ENCODE measurements at regions not wholly inside any gene's neighbourhood (a gene's known extent, or its start where the extent isn't known, plus 50 kb on each side); places are given as distances from the start of the nearest gene placed in this dataset.
"Not testable (repeated sequence)": the region's sequence is repeated elsewhere in the genome, so short reads cannot be mapped to it uniquely, and the experiment has no call there.

DNA sequence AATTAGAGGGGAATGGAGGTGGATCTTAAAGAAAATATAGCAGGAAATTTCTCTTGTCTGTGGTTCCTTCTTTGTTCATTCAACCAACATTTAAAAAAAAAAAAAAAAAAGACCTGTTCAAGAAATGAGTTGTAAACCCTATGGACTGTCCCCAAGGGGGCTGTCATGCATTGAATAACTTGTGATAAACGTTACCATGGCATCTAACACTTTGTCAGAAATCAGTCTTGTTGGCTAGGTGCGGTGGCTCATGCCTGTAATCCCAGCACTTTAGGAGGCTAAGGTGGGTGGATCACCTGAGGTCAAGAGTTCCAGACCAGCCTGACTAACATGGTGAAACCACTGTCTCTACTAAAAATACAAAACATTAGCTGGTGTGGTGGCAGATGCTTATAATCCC lies 381.7 kb downstream of the BCKDHB start:
- Histone ChIP-seq H3K27ac (ENCODE audit: low read depth in 1 of 2, low read length in 2 of 2) (no peak overlapping the region), H3K27me3 (ENCODE audit: control insufficient read depth in 4 of 4, insufficient read depth in 4 of 4, low read length in 3 of 4) (no peaks in the 10 kb centered on the region), H3K4me3 (ENCODE audit: low read depth in 1 of 3, low read length in 3 of 3) (no peak overlapping the region), H3K4me1 (ENCODE audit: control insufficient read depth in 4 of 4, insufficient read depth in 4 of 4, low read length in 3 of 4) (no peaks in the 10 kb centered on the region), H3K36me3 (ENCODE audit: control insufficient read depth in 4 of 4, insufficient read depth in 3 of 4, low read depth in 1 of 4, low read length in 3 of 4) (no peaks in the 10 kb centered on the region), H3K9me3 (ENCODE audit: control insufficient read depth in 4 of 4, low read length in 3 of 4) (no peaks in the 10 kb centered on the region), H3K9ac (ENCODE audit: low read depth in 1 of 2, low read length in 2 of 2) (no peak overlapping the region)
- 69% methylated on average over 2 of the region's 2 CpGs for WGBS
- TF ChIP-seq FOXA2 (IDR thresholded peaks at IDR 0.05): no peak
- TF ChIP-seq FOXA1 (IDR thresholded peaks at IDR 0.05): no peak
- no peak for TF ChIP-seq CTCF (IDR thresholded peaks at IDR 0.05; ENCODE audit: low read depth, low read length, missing input control)
- no peak for TF ChIP-seq MAX (IDR thresholded peaks at IDR 0.05)
- TF ChIP-seq YY1 (IDR thresholded peaks at IDR 0.05): no peak
- no peak for TF ChIP-seq RAD21 (IDR thresholded peaks at IDR 0.05)
- TF ChIP-seq, protein P1, sequence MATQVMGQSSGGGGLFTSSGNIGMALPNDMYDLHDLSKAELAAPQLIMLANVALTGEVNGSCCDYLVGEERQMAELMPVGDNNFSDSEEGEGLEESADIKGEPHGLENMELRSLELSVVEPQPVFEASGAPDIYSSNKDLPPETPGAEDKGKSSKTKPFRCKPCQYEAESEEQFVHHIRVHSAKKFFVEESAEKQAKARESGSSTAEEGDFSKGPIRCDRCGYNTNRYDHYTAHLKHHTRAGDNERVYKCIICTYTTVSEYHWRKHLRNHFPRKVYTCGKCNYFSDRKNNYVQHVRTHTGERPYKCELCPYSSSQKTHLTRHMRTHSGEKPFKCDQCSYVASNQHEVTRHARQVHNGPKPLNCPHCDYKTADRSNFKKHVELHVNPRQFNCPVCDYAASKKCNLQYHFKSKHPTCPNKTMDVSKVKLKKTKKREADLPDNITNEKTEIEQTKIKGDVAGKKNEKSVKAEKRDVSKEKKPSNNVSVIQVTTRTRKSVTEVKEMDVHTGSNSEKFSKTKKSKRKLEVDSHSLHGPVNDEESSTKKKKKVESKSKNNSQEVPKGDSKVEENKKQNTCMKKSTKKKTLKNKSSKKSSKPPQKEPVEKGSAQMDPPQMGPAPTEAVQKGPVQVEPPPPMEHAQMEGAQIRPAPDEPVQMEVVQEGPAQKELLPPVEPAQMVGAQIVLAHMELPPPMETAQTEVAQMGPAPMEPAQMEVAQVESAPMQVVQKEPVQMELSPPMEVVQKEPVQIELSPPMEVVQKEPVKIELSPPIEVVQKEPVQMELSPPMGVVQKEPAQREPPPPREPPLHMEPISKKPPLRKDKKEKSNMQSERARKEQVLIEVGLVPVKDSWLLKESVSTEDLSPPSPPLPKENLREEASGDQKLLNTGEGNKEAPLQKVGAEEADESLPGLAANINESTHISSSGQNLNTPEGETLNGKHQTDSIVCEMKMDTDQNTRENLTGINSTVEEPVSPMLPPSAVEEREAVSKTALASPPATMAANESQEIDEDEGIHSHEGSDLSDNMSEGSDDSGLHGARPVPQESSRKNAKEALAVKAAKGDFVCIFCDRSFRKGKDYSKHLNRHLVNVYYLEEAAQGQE (IDR thresholded peaks at IDR 0.05): no peak
- TF ChIP-seq, protein P2, sequence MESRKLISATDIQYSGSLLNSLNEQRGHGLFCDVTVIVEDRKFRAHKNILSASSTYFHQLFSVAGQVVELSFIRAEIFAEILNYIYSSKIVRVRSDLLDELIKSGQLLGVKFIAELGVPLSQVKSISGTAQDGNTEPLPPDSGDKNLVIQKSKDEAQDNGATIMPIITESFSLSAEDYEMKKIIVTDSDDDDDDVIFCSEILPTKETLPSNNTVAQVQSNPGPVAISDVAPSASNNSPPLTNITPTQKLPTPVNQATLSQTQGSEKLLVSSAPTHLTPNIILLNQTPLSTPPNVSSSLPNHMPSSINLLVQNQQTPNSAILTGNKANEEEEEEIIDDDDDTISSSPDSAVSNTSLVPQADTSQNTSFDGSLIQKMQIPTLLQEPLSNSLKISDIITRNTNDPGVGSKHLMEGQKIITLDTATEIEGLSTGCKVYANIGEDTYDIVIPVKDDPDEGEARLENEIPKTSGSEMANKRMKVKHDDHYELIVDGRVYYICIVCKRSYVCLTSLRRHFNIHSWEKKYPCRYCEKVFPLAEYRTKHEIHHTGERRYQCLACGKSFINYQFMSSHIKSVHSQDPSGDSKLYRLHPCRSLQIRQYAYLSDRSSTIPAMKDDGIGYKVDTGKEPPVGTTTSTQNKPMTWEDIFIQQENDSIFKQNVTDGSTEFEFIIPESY (IDR thresholded peaks at IDR 0.05): no peak
- TF ChIP-seq RXRA (IDR thresholded peaks at IDR 0.05): no peak
- no peak for TF ChIP-seq GABPA (IDR thresholded peaks at IDR 0.05 in 1 of 2, conservative IDR thresholded peaks at IDR 0.05 in 1 of 2)
- no peak for DNase-seq (ENCODE audit: low spot score)

- not testable (repeated sequence) for DNase-seq (ENCODE audit: low spot score)
Measured at GRCh38 chr6:80485494-80485893, 379.0 kb downstream of the BCKDHB start.

GRCh38 chr6:80482056-80482455 lies 375.6 kb downstream of the BCKDHB start:
- no peaks in the 10 kb centered on the region for H3K4me1 ChIP-seq (ENCODE audit: control insufficient read depth in 4 of 4, insufficient read depth in 4 of 4, low read length in 3 of 4)
- no peak overlapping the region for H3K9ac ChIP-seq (ENCODE audit: low read depth in 1 of 2, low read length in 2 of 2)
- no peaks in the 10 kb centered on the region for H3K36me3 ChIP-seq (ENCODE audit: control insufficient read depth in 4 of 4, insufficient read depth in 3 of 4, low read depth in 1 of 4, low read length in 3 of 4)
- no peak overlapping the region for H3K27ac ChIP-seq (ENCODE audit: low read depth in 1 of 2, low read length in 2 of 2)
- WGBS: 97% methylated on average over 3 of the region's 3 CpGs
- H3K9me3 ChIP-seq (ENCODE audit: control insufficient read depth in 4 of 4, low read length in 3 of 4): no peaks in the 10 kb centered on the region
- H3K27me3 ChIP-seq (ENCODE audit: control insufficient read depth in 4 of 4, insufficient read depth in 4 of 4, low read length in 3 of 4): no peaks in the 10 kb centered on the region
- DNase-seq (ENCODE audit: low spot score): no peak
- no peak for TF ChIP-seq YY1 (IDR thresholded peaks at IDR 0.05)
- TF ChIP-seq EGR1 (IDR thresholded peaks at IDR 0.05; ENCODE audit: low read depth in 2 of 2): no peak
- TF ChIP-seq, protein P1 (IDR thresholded peaks at IDR 0.05): no peak
- TF ChIP-seq HNF4G (IDR thresholded peaks at IDR 0.05): no peak
- TF ChIP-seq RXRA (IDR thresholded peaks at IDR 0.05): no peak
- no peak overlapping the region for H3K4me3 ChIP-seq (ENCODE audit: low read depth in 1 of 3, low read length in 3 of 3)

More at GRCh38 chr6:80485494-80485893, 379.0 kb downstream of the BCKDHB start:
- H3K4me1 ChIP-seq (ENCODE audit: control insufficient read depth in 4 of 4, insufficient read depth in 4 of 4, low read length in 3 of 4); H3K4me3 ChIP-seq (ENCODE audit: low read depth in 1 of 3, low read length in 3 of 3); H3K27me3 ChIP-seq (ENCODE audit: control insufficient read depth in 4 of 4, insufficient read depth in 4 of 4, low read length in 3 of 4); H3K9ac ChIP-seq (ENCODE audit: low read depth in 1 of 2, low read length in 2 of 2); H3K27ac ChIP-seq (ENCODE audit: low read depth in 1 of 2, low read length in 2 of 2); H3K9me3 ChIP-seq (ENCODE audit: control insufficient read depth in 4 of 4, low read length in 3 of 4); H3K36me3 ChIP-seq (ENCODE audit: control insufficient read depth in 4 of 4, insufficient read depth in 3 of 4, low read depth in 1 of 4, low read length in 3 of 4): not testable (repeated sequence)
- WGBS: 97% methylated on average over 12 of the region's 12 CpGs
